ENCODE measurements at regions not wholly inside any gene's neighbourhood (a gene's known extent, or its start where the extent isn't known, plus 50 kb on each side); places are given as distances from the start of the nearest gene placed in this dataset.

- Mint-ChIP-seq H3K27me3 (ENCODE audit: insufficient read depth, low read depth) (no peaks in the 10 kb centered on the region), H3K4me1 (no peaks in the 10 kb centered on the region), H3K27ac (no peak overlapping the region), H3K9me3 (peaks cover 9% of the 10 kb centered on the region), H3K36me3 (peaks cover 3% of the 10 kb centered on the region), H3K4me3 (no peak overlapping the region)
- H3K27me3 ChIP-seq: no peaks in the 10 kb centered on the region
- H3K9me3 ChIP-seq (ENCODE audit: low read depth): no peaks in the 10 kb centered on the region
- H3K4me2 ChIP-seq: no peak overlapping the region
- H3K27ac ChIP-seq: no peak overlapping the region
- no peaks in the 10 kb centered on the region for H4K20me1 ChIP-seq (ENCODE audit: low read depth)
- no peaks in the 10 kb centered on the region for H3K79me2 ChIP-seq (ENCODE audit: low read depth)
- no peak overlapping the region for H2AFZ ChIP-seq (replicated peaks)
- H3K4me3 ChIP-seq: no peak overlapping the region
- H3K4me1 ChIP-seq: no peaks in the 10 kb centered on the region
- no peak overlapping the region for H3K9ac ChIP-seq
- TF ChIP-seq CTCF (IDR thresholded peaks at IDR 0.05) (no peak), EZH2 (IDR thresholded peaks at IDR 0.05) (no peak)
- no peaks in the 10 kb centered on the region for H3K36me3 ChIP-seq
- no peak for DNase-seq (ENCODE audit: low spot score)
- H3F3A ChIP-seq (ENCODE audit: low read depth): no peaks in the 10 kb centered on the region
Observed at GRCh38 chr2:163888591-163888990, 152.8 kb upstream of the FIGN start.

GRCh38 chr2:163887182-163887581 lies 151.4 kb upstream of the FIGN start:
- no peak for DNase-seq (ENCODE audit: low spot score)
- H3F3A ChIP-seq (ENCODE audit: low read depth): no peaks in the 10 kb centered on the region
- H3K79me2 ChIP-seq (ENCODE audit: low read depth): no peaks in the 10 kb centered on the region
- Mint-ChIP-seq H3K36me3 (no peaks in the 10 kb centered on the region), H3K27me3 (ENCODE audit: insufficient read depth, low read depth) (no peaks in the 10 kb centered on the region), H3K4me3 (no peak overlapping the region), H3K9me3 (peaks cover 3% of the 10 kb centered on the region), H3K27ac (no peak overlapping the region), H3K4me1 (no peaks in the 10 kb centered on the region)
- no peaks in the 10 kb centered on the region for H3K4me1 ChIP-seq
- no peak overlapping the region for H3K4me2 ChIP-seq
- H3K4me3 ChIP-seq: no peak overlapping the region
- H4K20me1 ChIP-seq (ENCODE audit: low read depth): no peaks in the 10 kb centered on the region
- no peaks in the 10 kb centered on the region for H3K27me3 ChIP-seq
- TF ChIP-seq CTCF (IDR thresholded peaks at IDR 0.05) (peak; percentile 35), EZH2phosphoT487 (IDR thresholded peaks at IDR 0.05) (no peak)
- H3K36me3 ChIP-seq: no peaks in the 10 kb centered on the region
- H2AFZ ChIP-seq (replicated peaks): peak overlapping the region; percentile 44
- no peaks in the 10 kb centered on the region for H3K9me3 ChIP-seq (ENCODE audit: low read depth)
- H3K27ac ChIP-seq: no peak overlapping the region
- no peak overlapping the region for H3K9ac ChIP-seq

- H2AFZ ChIP-seq (replicated peaks): no peak overlapping the region
- Mint-ChIP-seq H3K9me3 (peaks cover 5% of the 10 kb centered on the region), H3K27ac (no peak overlapping the region), H3K36me3 (no peaks in the 10 kb centered on the region), H3K4me1 (no peaks in the 10 kb centered on the region), H3K4me3 (no peak overlapping the region), H3K27me3 (ENCODE audit: insufficient read depth, low read depth) (no peaks in the 10 kb centered on the region)
- no peak overlapping the region for H3K4me3 ChIP-seq
- H3K27ac ChIP-seq: no peak overlapping the region
- no peak for DNase-seq (ENCODE audit: low spot score)
- no peaks in the 10 kb centered on the region for H3K36me3 ChIP-seq
- no peak for TF ChIP-seq EZH2 (IDR thresholded peaks at IDR 0.05)
- no peak for TF ChIP-seq EZH2phosphoT487 (IDR thresholded peaks at IDR 0.05)
- TF ChIP-seq CTCF (IDR thresholded peaks at IDR 0.05): no peak
- H3K79me2 ChIP-seq (ENCODE audit: low read depth): no peaks in the 10 kb centered on the region
- no peaks in the 10 kb centered on the region for H3K4me1 ChIP-seq
- no peaks in the 10 kb centered on the region for H3K9me3 ChIP-seq (ENCODE audit: low read depth)
- no peak overlapping the region for H3K9ac ChIP-seq
- no peaks in the 10 kb centered on the region for H3K27me3 ChIP-seq
- H4K20me1 ChIP-seq (ENCODE audit: low read depth): no peaks in the 10 kb centered on the region
- H3F3A ChIP-seq (ENCODE audit: low read depth): no peaks in the 10 kb centered on the region
- H3K4me2 ChIP-seq: no peak overlapping the region
Observed at GRCh38 chr2:163884416-163884815, 148.6 kb upstream of the FIGN start.

- no peaks in the 10 kb centered on the region for H4K20me1 ChIP-seq (ENCODE audit: low read depth)
- TF ChIP-seq CTCF (IDR thresholded peaks at IDR 0.05) (peak; percentile 90), EZH2phosphoT487 (IDR thresholded peaks at IDR 0.05) (no peak)
- no peak overlapping the region for H3K9ac ChIP-seq
- peaks cover 7% of the 10 kb centered on the region for H3K9me3 Mint-ChIP-seq
- peaks cover 8% of the 10 kb centered on the region for H3K4me1 ChIP-seq
- H3K27me3 ChIP-seq: no peaks in the 10 kb centered on the region
- no peak overlapping the region for H3K27ac ChIP-seq
- peaks cover 3% of the 10 kb centered on the region for H3K27me3 Mint-ChIP-seq (ENCODE audit: insufficient read depth, low read depth)
- no peak overlapping the region for H2AFZ ChIP-seq (replicated peaks)
- H3K4me2 ChIP-seq: no peak overlapping the region
- DNase-seq (ENCODE audit: low spot score): peak; percentile 60
- H3F3A ChIP-seq (ENCODE audit: low read depth): no peaks in the 10 kb centered on the region
- H3K9me3 ChIP-seq (ENCODE audit: low read depth): no peaks in the 10 kb centered on the region
- no peak overlapping the region for H3K4me3 ChIP-seq
- no peaks in the 10 kb centered on the region for H3K79me2 ChIP-seq (ENCODE audit: low read depth)
- no peaks in the 10 kb centered on the region for H3K36me3 ChIP-seq
- no peak overlapping the region for H3K27ac Mint-ChIP-seq
- H3K4me1 Mint-ChIP-seq: peaks cover 7% of the 10 kb centered on the region
- no peak overlapping the region for H3K4me3 Mint-ChIP-seq
- no peaks in the 10 kb centered on the region for H3K36me3 Mint-ChIP-seq
Observed at GRCh38 chr2:163878718-163879117, 142.9 kb upstream of the FIGN start.

All from neural progenitor cell (in vitro differentiated cells).